HuH-7.5 (cell line): ENCODE measurements at regions not wholly inside any gene's neighbourhood (a gene's known extent, or its start where the extent isn't known, plus 50 kb on each side); places are given as distances from the start of the nearest gene placed in this dataset.
A peak's percentile ranks its signal among the peaks of the same experiment; 100 is the strongest.

ENCODE experiments used
- DNase-seq: peaks from one replicate; pipeline ENCODE4 v3.0.0; 2011; ENCODE audit warnings: low spot score

DNA sequence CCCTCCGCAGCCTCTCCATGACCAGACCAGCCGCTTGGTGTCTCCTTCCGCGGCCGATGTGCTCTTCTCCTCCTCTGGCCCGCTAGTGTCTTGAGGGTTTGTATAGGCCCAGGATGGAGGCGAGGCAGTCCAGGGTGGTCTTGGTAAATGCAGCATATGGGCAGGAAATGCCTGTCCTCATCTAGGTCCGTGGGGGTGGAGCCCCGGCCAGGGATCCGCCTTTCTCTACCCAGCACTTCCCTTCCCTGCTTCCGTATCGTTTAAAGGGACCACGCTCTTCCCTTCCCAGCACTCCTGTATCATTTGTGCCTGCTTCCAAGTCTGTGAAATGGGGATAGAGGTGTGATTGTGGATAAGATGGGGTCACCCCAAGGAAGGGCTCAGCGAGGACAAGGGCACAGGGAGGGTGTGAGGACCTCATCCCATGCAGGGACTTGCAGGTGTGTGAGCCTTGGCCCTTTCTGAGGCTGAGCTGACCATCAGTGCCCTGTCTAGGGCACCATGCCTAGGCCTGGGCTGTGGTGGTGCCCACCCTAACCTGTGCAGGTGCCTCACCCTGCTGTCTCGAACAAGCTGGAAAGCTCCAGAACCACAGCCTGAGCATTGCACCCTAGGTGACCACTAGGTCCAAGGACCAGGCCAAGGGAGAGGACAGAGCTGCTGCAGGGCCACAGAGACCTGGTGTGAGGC is 326.8 kb upstream of the RTL1 start:
- no peak for DNase-seq

DNA sequence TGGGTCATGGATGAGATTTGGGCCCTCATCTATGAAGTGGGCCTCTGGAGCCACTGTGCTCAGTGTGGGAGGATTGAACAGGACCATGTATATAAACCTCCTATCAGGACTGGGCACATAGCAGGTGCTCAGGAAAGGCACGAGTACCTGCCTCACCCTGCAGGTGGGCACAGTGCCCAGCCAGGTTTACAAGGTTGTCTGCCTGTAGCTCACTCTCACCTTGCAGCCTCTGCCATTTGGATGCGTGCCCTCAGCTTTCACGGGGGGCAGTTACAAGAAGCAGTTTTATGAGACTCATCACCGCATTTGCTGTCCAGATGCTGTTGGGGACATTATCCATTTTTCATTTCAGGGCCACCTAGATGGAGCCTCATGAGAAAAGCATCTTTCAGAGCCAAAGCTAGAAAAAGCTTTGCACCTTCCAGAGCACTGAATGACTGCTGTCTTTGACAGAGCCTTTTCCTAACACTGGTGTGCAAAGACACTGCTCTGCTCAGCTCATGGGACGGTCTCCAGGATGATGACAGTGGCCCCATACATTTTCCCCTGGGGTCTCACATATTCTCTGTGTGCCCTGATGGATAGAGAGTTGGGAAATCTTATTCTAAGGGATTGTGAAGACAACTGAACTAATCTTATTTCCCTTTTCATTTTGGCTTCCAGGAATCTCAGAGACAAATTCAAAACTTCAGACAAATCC is 327.5 kb upstream of the RTL1 start:
- DNase-seq = no peak

- DNase-seq = no peak
These were observed 328.3 kb upstream of the RTL1 start for GRCh38 chr14:101231828-101232227.

- no peak for DNase-seq
These were observed 328.8 kb upstream of the DIO3 start for GRCh38 chr14:101232340-101233020.

DNA sequence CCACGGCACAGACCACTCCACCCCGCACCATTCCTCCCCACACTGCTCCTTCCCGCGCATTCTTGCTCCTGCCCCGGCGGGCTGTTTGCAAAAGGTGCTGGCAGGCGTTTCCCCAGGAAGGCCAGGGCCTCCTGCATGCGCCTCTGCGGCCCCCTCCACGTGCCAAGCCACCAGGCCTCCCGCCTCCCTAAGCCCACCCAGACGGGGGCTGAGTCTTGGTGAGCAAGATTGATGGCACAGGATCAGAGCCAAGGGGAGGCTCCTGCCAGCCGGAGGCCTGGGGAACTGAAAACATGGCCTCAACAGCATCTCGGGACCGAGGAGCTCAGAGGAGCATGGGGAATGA is 328.3 kb upstream of the DIO3 start:
- no peak for DNase-seq

DNA sequence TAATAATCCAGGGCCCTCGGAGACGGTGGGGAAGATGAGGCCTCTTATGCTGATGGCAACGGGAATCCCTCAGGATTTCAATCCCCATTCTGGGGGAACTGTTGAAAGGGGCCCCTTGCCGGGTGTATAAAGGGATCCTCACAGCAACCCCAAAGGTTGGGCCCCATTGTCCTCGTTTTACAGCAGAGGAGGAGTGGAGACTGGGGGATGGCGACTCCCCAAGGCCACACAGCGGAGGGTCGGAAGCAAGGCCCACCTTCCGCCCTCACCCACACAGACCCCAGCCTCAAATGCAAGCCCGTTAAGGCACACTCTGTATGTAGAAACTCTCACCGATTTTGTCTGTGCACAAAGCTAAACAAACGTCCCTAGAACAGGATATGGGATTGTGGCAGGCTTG is 327.9 kb upstream of the DIO3 start:
- no peak for DNase-seq

GRCh38 chr14:101233808-101234207 is 327.5 kb upstream of the DIO3 start:
- DNase-seq = no peak

GRCh38 chr14:101234244-101234937 is 326.9 kb upstream of the DIO3 start:
- no peak for DNase-seq

- DNase-seq = no peak
These were observed 326.3 kb upstream of the DIO3 start for GRCh38 chr14:101234999-101235334.

GRCh38 chr14:101235335-101236103 is 325.8 kb upstream of the DIO3 start:
- peak; percentile 71 for DNase-seq

GRCh38 chr14:101236496-101237251 is 324.6 kb upstream of the DIO3 start:
- DNase-seq = no peak

GRCh38 chr14:101237252-101237616 is 324.1 kb upstream of the DIO3 start:
- no peak for DNase-seq

GRCh38 chr14:101239065-101239464 is 322.2 kb upstream of the DIO3 start:
- no peak for DNase-seq

GRCh38 chr14:101241147-101241546 is 320.1 kb upstream of the DIO3 start:
- DNase-seq = no peak

GRCh38 chr14:101241807-101242278 is 319.5 kb upstream of the DIO3 start:
- no peak for DNase-seq

DNA sequence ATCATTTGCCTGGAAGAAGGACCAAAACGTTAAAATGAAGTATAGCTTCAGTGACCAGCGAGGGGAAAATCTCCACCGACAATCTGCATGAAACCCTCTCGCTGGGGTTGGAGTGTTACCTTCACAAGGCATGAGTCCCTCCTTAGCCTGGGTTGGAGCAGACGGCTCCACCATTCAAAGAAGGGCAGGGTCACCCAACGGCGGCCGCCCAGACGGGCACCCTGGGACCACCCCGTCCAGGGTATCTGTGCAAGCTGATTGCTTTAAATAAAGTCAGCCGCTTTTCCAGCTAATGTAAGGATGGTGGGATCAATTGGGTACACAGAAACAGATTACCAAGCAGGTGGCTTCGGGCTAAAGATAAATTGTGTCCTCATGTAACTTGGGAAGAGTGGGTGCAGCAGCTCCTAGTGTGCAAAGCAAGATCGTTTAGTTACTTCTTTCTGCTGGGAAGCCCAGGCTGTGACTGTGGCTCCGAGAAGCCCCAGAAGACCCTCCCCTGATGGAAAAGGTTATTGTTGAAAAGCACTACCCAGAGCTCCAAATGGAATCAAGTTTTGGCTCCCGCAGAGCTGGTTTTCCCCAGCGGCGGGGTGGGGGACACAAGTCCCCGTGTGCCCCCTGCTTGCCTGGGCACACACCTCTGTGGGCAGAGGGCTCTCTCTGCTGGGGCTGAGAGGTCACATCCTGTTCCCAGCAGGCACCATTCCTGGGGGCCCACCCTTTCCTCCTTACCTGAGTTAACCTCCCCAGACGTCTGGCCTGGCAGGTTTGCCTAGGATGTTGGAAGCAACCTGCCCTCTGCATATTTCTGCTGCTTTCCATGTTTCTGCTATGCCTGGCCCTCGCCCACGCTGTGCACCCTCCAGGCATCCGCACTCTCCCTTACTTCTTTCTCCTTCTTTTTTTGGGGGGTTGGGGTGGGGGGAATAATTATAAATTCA is 318.6 kb upstream of the DIO3 start:
- no peak for DNase-seq

DNA sequence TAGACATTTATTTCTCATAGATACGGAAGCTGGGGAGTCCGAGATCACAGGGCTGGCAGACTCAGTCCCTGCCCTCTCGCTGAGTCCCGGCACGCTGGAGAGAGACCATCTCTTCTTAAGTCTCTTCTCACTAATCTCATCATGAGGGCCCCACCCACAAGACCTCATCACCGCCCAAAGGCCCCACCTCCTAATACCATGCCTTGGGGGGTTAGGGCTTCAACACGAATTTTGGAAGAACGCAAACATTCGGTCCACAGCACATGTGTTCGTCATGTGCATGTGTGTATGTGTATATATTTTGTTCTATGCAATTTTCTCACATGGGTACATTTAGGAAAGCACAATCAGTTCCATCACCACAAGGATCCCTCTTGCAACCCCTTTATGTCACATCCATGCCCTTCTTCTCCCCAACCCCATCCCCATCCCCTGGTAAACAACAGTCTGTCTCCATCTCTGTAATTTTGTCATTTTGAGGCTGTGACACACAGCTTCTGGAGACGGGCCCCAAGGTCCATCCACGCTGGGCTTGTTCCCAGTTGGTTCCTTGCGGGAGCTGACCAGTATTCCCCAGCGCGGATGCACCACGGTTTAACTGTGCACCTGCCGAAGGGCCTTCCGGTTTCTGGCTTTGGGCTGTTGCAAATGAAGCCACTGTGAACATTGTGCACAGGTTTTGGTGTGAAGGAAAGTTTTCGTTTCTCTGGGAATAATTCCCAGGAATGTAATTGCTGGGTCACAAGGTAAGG is 317.5 kb upstream of the DIO3 start:
- no peak for DNase-seq

- DNase-seq = no peak
These were observed 314.1 kb upstream of the DIO3 start for GRCh38 chr14:101246894-101247841.
